PC-3 (cell line): ENCODE measurements at regions not wholly inside any gene's neighbourhood (a gene's known extent, or its start where the extent isn't known, plus 50 kb on each side); places are given as distances from the start of the nearest gene placed in this dataset.

Experiments used
- ATAC-seq: fragments of 200-7000 bp; cut with Tn5 transposase; 2 replicates; pipeline ENCODE4 v1.9.1; 2020; ENCODE audit warnings: mild to moderate bottlenecking, moderate library complexity
- BruUV-seq: library from RNA; stranded (reverse); fragments of 400-500 nt; replicated peaks from 2 replicates; lab custom pipeline; 2021; lab: Mats Ljungman, UMichigan
- CTCF ChIA-PET: fragments of 300-600 bp; sonication (Branson Sonifier 250); formaldehyde crosslinking; loops from one replicate; lab custom pipeline; 2022; ENCODE audit warnings: antibody characterized with exemption; lab: Charles Lee
- POLR2A ChIA-PET: fragments of 300-600 bp; sonication (Branson Sonifier 250); formaldehyde crosslinking; loops from one replicate; lab custom pipeline; 2022; ENCODE audit warnings: antibody characterized with exemption; ENCODE audit not compliant: unreplicated experiment; lab: Charles Lee
- DNase-seq: peaks from one replicate; pipeline ENCODE4 v3.0.0-alpha.2; 2015
- H2AFZ ChIP-seq: fragments of 300-600 bp; sonication (generic); 2 replicates; pipeline ENCODE4 v1.6.0; 2016; ENCODE audit warnings: antibody characterized with exemption, low read length
- H3F3A ChIP-seq: fragments of 300-600 bp; sonication (generic); one replicate; pipeline ENCODE4 v1.6.0; 2017; ENCODE audit warnings: antibody characterized with exemption, low read length, control low read depth, mild to moderate bottlenecking; ENCODE audit not compliant: unreplicated experiment
- H3K27ac ChIP-seq: fragments of 300-600 bp; sonication (generic); 2 replicates; pipeline ENCODE4 v1.5.1; 2016; ENCODE audit warnings: mild to moderate bottlenecking, low read length
- H3K27me3 ChIP-seq: fragments of 300-600 bp; sonication (generic); 2 replicates; pipeline ENCODE4 v1.6.1; 2016; ENCODE audit warnings: low read length, mixed read lengths
- H3K36me3 ChIP-seq: fragments of 300-600 bp; sonication (generic); 2 replicates; pipeline ENCODE4 v1.6.1; 2016; ENCODE audit warnings: low read depth, mixed run types, low read length, mixed read lengths
- H3K4me1 ChIP-seq: fragments of 300-600 bp; sonication (generic); 2 replicates; pipeline ENCODE4 v1.5.1; 2016; ENCODE audit warnings: low read length; ENCODE audit not compliant: insufficient read depth
- H3K4me2 ChIP-seq: fragments of 300-600 bp; sonication (generic); 2 replicates; pipeline ENCODE4 v1.6.0; 2016; ENCODE audit warnings: low read length
- H3K4me3 ChIP-seq: fragments of 300-600 bp; sonication (generic); 2 replicates; pipeline ENCODE4 v1.5.1; 2016; ENCODE audit warnings: mild to moderate bottlenecking, low read length, mixed read lengths
- H3K79me2 ChIP-seq: fragments of 300-600 bp; sonication (generic); 2 replicates; pipeline ENCODE4 v1.6.1; 2017; ENCODE audit warnings: low read length, mixed read lengths
- H3K9ac ChIP-seq: fragments of 300-600 bp; sonication (generic); 2 replicates; pipeline ENCODE4 v1.6.0; 2016; ENCODE audit warnings: mild to moderate bottlenecking, low read length
- H3K9me2 ChIP-seq: fragments of 300-600 bp; sonication (generic); replicated peaks from 2 replicates; pipeline ENCODE4 v1.6.1; 2016; ENCODE audit warnings: mixed run types, low read length, mixed read lengths
- H3K9me3 ChIP-seq: fragments of 300-600 bp; sonication (generic); 2 replicates; pipeline ENCODE4 v1.6.1; 2016; ENCODE audit warnings: low read length, mixed read lengths
- H4K20me1 ChIP-seq: fragments of 300-600 bp; sonication (generic); 2 replicates; pipeline ENCODE4 v1.6.1; 2016; ENCODE audit warnings: low read length, mixed read lengths
- EZH2 ChIP-seq: fragments of 300-600 bp; sonication (generic); IDR thresholded peaks from one replicate; pipeline ENCODE4 v1.6.1; 2017; ENCODE audit warnings: antibody characterized with exemption, mild to moderate bottlenecking, low read length; ENCODE audit not compliant: unreplicated experiment
- EZH2phosphoT487 ChIP-seq: fragments of 300-600 bp; sonication (generic); IDR thresholded peaks from 2 replicates; pipeline ENCODE4 v1.6.1; 2018; ENCODE audit warnings: mild to moderate bottlenecking, antibody characterized with exemption, low read length, borderline replicate concordance
- intact Hi-C: fragments of 100-400 bp; cut with micrococcal nuclease; formaldehyde crosslinking; loops from 2 replicates; pipeline ENCODE4 v1.9.0; 2023
- TF ChIP-seq, protein P1 (sequence below): fragments of 300-600 bp; sonication (generic); conservative IDR thresholded peaks from 2 replicates; pipeline ENCODE4 v1.5.1; 2017; ENCODE audit warnings: antibody characterized with exemption, low read depth, mild to moderate bottlenecking, low read length

GRCh38 chr4:71259280-71259679 is 79.5 kb upstream of the SLC4A4 start:
- Histone ChIP-seq H3K27ac (no peak overlapping the region), H3K36me3 (no peaks in the 10 kb centered on the region)

GRCh38 chr4:71259911-71260331 is 78.9 kb upstream of the SLC4A4 start:
- Histone ChIP-seq H3K4me3 (no peak overlapping the region), H3K27me3 (no peaks in the 10 kb centered on the region), H3K4me2 (no peak overlapping the region), H3K9me3 (no peaks in the 10 kb centered on the region), H3K9ac (no peak overlapping the region), H3K27ac (no peak overlapping the region), H4K20me1 (no peaks in the 10 kb centered on the region), H3K9me2 (no peaks in the 10 kb centered on the region), H2AFZ (no peak overlapping the region), H3K79me2 (no peaks in the 10 kb centered on the region), H3K4me1 (no peaks in the 10 kb centered on the region), H3K36me3 (no peaks in the 10 kb centered on the region), H3F3A (no peaks in the 10 kb centered on the region)
- DNase-seq (no peak), ATAC-seq (no peak)
- intact Hi-C loops = loop anchor here (5.0 kb wide), 1 partner anchor 73 kb away; no protein-coding TSS in a partner anchor
- CTCF ChIA-PET = no interaction called here
- TF ChIP-seq EZH2 = no peak
- TF ChIP-seq EZH2phosphoT487 = no peak
- TF ChIP-seq, protein P1, sequence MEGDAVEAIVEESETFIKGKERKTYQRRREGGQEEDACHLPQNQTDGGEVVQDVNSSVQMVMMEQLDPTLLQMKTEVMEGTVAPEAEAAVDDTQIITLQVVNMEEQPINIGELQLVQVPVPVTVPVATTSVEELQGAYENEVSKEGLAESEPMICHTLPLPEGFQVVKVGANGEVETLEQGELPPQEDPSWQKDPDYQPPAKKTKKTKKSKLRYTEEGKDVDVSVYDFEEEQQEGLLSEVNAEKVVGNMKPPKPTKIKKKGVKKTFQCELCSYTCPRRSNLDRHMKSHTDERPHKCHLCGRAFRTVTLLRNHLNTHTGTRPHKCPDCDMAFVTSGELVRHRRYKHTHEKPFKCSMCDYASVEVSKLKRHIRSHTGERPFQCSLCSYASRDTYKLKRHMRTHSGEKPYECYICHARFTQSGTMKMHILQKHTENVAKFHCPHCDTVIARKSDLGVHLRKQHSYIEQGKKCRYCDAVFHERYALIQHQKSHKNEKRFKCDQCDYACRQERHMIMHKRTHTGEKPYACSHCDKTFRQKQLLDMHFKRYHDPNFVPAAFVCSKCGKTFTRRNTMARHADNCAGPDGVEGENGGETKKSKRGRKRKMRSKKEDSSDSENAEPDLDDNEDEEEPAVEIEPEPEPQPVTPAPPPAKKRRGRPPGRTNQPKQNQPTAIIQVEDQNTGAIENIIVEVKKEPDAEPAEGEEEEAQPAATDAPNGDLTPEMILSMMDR = no peak
- BruUV-seq = no TSS peak
- POLR2A ChIA-PET = no interaction called here

More at GRCh38 chr4:71259280-71259679, 79.5 kb upstream of the SLC4A4 start:
- H3F3A ChIP-seq = no peaks in the 10 kb centered on the region
- intact Hi-C loops = no loop called here
- H3K4me2 ChIP-seq = no peak overlapping the region
- no peak overlapping the region for H3K4me3 ChIP-seq
- POLR2A ChIA-PET = no interaction called here
- TF ChIP-seq EZH2phosphoT487 = no peak
- H4K20me1 ChIP-seq = no peaks in the 10 kb centered on the region
- no peaks in the 10 kb centered on the region for H3K79me2 ChIP-seq
- CTCF ChIA-PET = no interaction called here
- no peak overlapping the region for H2AFZ ChIP-seq
- no peaks in the 10 kb centered on the region for H3K9me2 ChIP-seq
- BruUV-seq = no TSS peak
- H3K9ac ChIP-seq = no peak overlapping the region
- DNase-seq (no peak), ATAC-seq (no peak)
- H3K9me3 ChIP-seq = no peaks in the 10 kb centered on the region
- H3K27me3 ChIP-seq = no peaks in the 10 kb centered on the region
- H3K4me1 ChIP-seq = no peaks in the 10 kb centered on the region

DNA sequence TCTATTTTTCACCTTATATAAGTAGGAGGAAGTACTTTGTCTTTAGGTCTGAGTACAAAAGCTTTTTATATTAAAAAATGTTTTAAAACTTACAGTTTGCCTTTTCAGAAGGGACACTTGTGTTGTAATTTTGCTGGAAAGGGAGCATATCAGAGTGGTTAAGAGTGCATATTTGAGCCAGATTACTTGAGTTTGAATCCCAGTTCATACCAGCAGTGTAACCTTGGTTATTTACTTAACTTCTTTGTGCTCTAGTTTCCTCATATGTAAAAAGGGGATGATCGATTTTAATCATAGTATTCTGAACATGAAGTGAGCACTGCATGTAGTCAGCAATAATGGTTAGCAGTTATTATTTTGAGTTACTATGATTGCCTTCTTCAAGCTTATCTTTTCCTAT is 78.3 kb upstream of the SLC4A4 start:
- Histone ChIP-seq H3F3A (no peaks in the 10 kb centered on the region), H3K9me3 (no peaks in the 10 kb centered on the region), H4K20me1 (no peaks in the 10 kb centered on the region), H3K9me2 (no peaks in the 10 kb centered on the region), H3K4me3 (no peak overlapping the region), H3K4me1 (no peaks in the 10 kb centered on the region), H3K79me2 (no peaks in the 10 kb centered on the region), H3K4me2 (no peak overlapping the region), H3K36me3 (no peaks in the 10 kb centered on the region), H3K9ac (no peak overlapping the region), H3K27me3 (no peaks in the 10 kb centered on the region), H2AFZ (no peak overlapping the region), H3K27ac (no peak overlapping the region)
- intact Hi-C loops = loop anchor here (5.0 kb wide), 1 partner anchor 73 kb away; no protein-coding TSS in a partner anchor
- TF ChIP-seq EZH2 (no peak), EZH2phosphoT487 (no peak)
- TF ChIP-seq, protein P1 = no peak
- ChIA-PET POLR2A (no interaction called here), CTCF (no interaction called here)
- ATAC-seq (no peak), DNase-seq (no peak)
- BruUV-seq = no TSS peak
